GM21360 (cell line): ENCODE measurements at regions not wholly inside any gene's neighbourhood (a gene's known extent, or its start where the extent isn't known, plus 50 kb on each side); places are given as distances from the start of the nearest gene placed in this dataset.
A peak's percentile ranks its signal among the peaks of the same experiment; 100 is the strongest.

Experiments used
- ATAC-seq: cut with Tn5 transposase; IDR thresholded peaks from one replicate; pipeline ENCODE4 v1.9.1; 2021; ENCODE audit warnings: mild to moderate bottlenecking, moderate library complexity; ENCODE audit not compliant: unreplicated experiment

DNA sequence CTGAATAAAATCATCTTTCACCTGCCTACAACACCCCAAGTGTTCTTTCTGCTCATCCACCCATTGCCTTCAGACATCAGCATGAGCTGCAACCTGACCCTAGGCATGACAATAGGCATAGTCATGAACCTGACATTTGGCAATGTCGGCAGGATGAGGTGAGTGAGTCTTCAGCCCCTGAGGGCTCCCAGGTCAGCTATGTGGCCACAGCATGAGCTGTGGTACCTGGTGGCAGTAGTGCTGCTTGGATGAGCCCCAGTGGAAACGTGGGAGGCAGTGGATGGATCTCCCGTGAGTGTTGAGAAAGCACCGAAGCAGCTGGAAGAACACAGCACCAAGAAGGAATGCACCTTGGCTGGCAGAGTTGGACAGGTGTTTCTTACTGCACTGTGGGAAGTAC lies 334.8 kb upstream of the FAR2 start:
- no peak for ATAC-seq

DNA sequence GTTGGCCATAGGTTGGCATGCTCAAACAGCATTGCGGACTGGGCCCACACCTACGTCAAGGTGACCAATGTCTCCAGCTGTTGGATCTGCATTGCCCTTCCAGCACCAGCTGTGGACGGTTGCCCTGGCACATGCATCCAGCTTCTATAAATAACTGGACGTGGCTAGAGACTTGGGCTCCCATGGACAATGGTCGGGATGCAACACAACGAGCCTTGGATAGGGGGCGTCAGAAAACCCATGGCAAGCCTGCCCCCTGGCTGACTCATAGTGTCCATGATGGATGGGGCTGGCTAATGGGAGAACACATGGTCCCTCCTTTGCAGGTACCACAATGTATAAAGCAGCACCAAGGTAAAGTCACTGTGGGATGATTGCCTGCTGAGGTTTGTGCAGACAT lies 331.6 kb upstream of the FAR2 start:
- no peak for ATAC-seq

DNA sequence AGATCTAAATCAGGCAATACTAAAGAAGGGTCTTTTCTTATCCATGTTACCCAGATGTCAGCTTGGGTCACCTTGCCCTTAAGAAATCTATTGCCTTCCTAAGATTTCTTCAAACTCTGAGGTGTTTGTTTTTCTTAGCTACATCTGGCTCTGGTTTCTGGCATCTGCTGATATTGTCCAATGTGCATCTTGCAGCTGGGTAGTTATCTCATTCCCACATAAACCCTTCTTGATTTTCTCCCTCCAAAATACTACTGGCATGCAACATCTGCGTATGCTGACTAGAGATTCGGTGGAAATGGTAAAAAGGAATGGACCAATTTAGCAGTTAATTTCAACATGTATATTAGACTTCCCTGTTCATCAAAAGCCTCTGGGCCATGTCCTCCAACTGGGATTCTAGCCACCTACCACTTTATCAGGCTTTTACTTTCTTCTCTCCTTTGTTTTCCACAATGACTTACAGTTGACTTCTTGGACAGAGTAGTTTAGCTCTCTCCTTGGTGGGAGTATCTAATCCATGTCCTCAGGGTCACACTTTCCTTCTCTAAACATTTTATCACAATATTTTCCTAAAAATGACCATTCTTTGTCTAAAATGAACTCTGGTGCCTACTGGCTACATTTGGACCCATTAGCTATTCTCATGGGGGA lies 324.8 kb upstream of the FAR2 start:
- ATAC-seq, result no peak

DNA sequence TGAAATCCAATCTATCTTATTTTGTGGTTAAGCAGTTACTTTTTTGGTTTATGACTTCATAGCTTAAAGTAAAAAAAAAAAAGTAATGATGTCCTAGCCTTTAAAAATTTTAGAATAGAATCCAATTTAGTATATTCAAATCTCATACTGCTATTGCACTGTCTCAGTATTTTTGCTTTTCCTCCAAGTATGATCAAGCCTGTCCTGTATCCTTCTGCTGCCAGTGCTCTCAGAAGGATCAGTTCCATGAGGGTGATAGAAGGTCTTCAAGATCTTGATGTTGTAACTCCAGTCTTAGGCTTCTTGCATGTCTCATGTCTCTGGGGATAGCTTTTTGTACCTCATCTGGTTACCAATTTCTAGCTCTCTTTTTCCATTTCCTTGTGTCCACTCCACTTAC lies 324.2 kb upstream of the FAR2 start:
- no peak for ATAC-seq

DNA sequence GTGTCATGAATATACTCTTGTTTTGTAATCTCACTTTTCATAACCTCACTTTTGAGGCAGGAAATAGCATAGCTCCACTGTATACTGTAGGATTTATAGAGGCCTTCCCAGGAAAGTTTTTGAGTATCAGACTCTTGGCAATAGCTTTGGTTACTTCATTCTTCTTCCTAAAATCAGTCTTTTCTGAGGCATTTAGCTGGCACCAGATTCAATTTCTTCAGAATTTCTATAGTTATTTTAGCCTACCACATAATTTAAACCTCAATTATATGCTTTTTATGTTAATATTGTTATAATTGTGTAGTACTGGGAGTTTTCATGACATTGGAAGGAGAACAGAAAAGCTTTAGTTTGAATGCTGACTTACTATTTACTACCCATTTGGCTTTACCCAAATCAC lies 322.3 kb upstream of the FAR2 start:
- no peak for ATAC-seq

DNA sequence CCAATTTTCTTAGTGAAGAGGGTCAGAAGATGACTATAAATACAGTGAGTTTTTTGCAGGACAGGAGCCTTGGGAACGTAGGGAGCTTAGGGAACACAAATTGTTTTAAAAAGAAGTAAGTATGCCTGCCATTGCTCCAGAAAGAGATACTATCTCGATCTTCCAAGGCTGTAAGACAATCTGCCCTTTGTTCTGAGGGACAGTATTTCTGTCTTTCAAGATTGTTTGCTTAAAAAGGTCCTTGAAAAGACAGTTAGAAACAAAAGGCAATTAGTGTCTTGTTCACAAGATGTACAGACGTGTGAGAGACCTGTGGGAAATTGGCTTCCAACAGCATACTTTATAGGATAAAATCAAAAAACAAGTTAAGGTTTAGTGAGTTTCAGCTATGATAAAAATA lies 321.2 kb upstream of the FAR2 start:
- no peak for ATAC-seq

DNA sequence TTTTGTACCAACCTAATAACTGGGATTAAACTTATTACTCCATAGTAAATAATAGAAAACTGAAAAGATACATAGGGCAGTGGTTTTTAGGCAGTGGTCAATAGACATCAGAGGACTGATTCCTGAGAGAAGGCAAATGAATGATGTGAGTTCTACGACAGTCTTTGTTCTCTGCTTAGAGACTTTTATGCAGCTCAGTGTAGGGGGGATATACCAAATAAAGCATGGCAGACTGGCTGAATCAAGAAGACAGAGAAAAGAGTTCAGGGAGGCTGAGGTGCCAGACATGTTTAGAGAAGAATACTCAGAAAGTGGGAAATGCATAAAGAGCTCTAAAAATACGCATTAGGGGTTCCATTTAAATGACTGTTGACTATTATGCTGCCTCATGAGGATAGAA lies 320.8 kb upstream of the FAR2 start:
- ATAC-seq, result no peak

DNA sequence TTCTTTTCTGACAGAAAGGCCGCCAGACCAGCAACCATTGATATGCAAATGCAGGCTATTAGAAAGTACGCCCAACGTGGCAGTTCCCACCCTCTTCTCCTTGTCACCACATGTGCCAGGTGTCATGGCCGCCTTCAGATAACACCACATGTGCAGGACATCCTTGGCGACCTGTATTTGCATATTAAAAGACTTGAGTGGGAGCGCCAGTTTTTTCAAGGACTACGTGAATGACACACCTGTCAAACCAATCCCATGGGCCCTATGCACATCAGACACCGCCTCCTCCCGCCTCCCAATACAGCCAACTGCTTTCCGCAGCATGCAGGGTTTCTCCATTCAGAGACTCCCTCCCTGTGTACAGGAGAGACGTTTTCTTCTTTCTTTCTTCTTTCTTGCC lies 318.6 kb upstream of the FAR2 start:
- ATAC-seq, result no peak

DNA sequence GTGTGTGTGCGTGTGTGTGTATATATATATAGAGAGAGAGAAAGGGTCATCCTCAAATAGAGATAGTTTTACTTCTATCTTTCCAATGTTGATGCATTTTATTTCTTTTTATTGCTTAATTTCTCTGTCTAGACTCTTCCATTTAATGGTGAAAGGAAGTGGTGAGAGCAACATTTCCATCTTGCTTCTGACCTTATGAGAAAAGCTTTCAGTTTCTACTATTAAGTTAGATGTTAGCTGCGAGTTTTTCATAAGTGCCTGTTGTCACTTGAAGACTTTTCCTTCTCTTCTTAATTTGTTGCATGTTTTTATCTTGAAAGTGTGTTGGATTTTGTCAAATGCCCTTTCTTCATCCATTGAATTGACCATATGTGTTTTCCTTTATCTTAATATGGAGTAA lies 304.4 kb upstream of the FAR2 start:
- no peak for ATAC-seq

DNA sequence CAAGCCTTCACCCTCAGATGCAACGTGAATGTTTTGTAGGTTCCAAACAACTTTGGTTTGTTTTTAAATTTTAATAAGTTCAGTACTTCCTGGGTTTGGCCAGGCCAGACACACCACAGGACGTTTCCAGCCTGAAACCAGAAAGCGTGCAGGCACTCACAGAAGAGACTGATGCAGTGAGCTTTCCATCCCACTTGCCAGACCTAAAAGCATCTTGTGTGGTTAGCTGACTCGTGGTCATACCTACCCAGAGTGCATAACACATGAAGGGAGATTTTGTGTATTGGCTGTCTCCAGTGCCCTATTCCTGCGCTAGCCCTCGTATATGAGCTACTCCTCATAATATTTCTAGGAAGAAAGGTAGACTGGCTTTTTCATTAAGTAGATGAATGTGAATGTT lies 297.3 kb upstream of the FAR2 start:
- ATAC-seq, result no peak

DNA sequence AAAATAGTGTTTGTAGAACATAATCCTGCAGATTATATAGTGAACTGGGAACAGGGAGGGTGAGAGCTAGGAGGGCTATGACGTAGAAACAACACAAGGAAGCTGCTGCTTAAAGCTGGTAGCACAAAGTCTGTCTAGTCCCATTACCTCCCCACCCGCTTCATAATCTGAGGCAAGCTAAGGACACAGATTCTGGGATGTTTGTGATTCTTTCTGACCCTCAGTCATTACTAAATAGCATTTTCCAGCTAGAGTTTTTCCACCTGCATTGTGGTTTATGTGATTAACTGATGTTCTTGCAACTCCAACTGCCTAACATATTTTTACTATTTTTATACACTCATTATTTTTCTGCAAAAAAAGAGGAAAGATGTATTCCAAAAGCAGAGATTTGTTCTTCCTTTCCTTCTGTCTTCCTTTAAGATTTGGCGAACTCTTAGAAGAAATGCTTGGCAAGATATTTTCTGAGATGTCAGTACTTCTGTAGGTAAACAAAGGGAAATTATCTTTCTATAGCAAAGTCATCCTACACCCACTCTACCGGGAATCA lies 293.2 kb upstream of the FAR2 start:
- no peak for ATAC-seq

DNA sequence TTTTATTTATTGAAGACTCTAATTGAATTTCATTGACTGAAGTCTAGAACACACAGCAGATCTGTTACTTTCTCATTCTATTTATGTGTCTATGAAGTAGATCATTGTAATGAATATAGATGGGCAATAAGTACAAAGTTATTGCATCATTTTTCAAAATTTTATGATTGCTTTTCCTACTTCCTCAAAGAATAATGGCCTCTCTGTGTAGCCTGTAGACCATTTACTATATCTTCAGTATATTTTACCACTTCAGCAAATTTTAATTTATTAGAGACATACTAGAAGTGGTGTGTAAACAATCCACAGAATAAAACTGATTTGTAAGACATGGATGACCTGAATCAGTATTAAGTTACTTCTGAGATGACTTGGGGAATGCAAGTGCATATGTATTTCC lies 291.7 kb upstream of the FAR2 start:
- ATAC-seq, result no peak

DNA sequence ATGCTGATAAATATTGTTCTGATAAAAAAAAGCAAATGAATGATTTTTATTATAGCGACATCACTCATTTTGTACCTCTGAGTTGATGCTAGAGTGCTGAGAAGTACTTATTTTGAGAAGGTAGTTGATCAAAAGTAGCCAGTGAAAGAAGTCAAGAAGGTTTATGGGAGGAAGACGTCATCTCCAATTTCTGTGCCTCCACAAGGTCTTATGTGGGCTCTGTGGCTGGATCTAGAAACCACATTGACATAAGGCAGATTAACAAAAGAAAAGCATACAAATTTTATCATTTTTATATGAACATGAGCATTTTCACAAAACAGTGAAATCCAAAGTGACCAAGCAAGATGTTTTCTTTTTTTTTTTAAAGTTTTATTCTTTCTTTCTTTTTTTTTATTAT lies 289.5 kb upstream of the FAR2 start:
- ATAC-seq, result no peak

DNA sequence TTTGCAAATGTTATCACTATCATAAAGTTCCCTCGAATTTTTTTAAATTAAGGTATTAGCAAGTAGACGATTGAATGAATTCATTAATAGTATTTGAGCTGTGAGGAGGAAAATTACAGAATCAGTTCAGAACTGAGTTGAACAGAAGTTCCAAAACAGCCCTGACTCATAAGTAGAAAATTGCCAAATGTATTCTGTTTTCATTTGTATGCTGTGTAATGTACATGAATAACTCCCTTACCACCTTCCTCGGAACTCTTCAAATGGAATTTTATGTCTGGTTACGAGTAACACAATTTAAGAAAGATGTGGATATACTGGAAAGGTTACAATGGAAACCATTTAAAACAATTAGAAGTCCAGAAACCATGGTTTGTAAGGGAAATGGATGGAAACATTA lies 283.3 kb upstream of the FAR2 start:
- ATAC-seq, result no peak

DNA sequence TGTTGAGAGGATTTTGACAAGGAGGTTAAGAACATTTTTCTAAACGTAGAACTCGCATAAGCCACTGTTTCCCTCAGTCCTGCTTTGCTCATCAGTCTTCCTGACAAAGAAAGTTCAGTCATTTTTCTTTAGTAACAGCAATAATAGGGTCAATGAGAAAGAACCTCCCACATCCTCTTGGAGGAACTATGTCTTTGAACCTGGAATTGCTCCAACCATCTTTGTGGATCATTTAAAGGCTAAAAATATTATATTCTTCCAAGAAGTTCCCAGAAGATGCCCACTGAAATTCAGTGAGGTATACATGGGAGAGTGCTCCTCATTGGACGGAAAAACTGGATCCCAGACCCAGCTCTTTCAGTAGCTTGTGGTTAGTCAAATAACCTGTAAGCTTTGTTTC lies 282.8 kb upstream of the FAR2 start:
- ATAC-seq, result no peak

DNA sequence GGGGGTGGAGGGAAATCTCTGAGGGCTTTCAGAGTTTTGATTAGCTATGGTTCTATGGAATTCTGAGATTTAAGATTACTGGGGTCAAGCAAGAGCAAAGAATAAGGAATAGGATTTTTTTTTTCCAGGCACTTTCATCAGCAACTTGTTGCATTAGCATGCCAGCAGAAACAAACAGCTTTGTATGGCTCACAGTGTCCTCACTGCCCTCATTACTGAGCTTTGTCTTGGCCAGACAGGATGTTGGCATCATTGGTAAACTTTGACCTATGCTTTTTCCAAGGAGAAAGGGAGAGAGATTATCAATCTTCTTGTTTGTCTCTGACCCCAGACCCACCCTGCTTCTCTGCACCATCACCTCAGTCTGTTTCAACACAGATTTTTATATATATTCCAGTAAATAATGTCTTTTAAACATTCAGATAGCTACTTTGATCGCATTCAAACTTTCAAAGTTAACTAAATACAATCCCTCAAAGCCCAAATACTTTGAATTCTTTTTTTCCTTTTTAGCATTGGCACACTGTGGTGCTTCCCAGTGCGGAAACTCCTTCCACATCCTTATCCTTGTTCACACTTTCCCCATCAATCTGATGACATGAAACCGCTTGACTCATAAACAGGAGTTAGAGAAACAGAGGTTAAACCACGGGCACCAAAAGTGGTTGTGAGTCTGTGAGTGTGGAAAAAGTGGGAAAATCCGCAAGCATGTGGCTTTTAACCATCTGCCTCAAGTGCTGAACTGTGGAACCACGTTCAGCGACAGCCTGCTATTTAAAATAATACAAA lies 282.2 kb upstream of the FAR2 start:
- ATAC-seq, result no peak

DNA sequence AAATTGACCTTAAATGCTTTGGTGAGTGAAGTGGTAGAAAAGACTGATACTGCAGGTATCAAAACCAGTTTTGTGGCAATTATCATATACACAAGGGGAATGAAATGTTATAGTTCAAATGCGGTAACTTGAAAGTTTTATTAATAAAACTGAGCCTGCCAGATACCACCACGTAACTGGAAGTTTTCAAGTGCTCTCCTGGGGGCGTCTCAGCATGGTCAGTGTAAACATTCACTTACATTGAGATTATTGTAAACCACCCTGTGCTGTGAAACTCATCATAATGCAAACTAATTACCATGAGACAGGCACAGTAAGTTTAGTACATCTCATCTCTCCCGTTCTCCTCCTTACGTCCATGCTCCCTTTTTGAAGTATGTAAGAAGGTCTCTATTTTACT lies 280.7 kb upstream of the FAR2 start:
- ATAC-seq, result no peak

DNA sequence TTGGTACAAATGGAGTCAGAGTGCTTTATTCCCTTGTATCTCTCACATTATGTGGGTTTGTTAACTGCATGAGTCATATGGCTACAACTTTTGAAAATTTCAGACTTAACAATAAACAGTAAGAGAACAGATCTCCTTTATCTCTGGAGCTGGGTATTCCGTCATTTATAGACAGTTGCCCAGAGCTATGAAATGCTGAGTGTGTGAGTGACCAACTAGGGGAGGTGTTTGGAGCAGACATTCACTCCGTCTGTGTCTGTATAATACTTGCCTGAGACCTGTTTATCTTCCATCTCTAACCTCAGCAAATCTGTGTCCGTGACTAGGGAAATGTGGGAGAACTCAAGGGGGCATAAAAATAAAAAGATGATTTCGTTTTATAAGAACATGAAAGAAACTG lies 279.9 kb upstream of the FAR2 start:
- ATAC-seq, result no peak

DNA sequence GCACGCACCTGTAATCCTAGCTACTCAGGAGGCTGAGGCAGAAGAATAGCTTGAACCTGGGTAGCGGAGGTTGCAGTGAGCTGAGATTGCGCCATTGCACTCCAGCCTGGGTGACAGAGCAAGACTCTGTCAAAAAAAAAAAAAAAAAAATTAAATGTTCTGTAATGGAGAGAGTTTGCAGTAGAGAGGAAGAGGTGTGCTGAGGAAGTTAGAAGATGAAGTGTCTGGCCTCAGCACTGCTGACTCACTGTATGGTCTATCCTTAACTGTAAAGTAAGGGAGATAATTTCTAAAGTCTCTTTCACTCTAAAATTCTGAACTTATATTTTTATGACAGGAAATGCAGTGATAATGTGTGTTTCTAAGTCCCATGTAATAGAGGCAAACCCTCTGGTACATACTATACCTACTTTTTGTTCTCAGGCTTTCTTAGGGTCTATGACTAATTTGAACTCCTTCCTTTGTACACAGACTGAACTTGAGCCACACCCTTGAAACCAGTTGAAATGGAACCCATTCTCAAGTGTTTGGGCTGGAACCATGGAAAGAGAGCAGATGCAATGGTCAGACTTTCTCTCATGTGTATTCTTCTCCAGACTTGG lies 278.1 kb upstream of the FAR2 start:
- no peak for ATAC-seq

DNA sequence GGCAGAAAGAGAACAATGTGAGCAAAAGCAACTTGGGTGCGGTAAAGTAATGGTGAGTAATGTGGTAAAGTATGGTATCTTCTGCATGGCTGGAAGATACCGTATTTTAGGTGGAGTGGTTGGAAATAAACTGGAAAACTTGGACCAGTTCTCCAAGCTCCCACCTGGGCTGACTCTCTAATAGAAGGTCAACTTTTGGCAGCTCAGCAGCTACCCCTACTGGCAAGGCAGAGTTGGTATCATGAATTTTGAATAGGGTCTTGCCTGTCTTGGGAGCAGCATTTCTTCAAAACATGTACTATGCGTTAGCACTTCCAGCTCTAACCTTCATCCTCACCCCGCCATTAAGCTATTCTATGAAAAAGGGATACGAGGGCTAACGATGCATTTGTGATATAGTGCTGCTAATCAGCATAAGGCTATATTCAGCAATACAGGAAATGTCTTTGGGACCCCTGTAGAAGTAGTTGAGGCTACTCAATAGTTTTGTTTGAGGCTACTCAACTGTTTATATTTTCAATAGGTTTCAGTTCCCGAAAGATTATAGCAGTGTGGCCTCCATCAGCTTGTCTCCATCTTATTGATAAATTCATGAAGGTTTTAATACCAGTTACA lies 276.3 kb upstream of the FAR2 start:
- ATAC-seq, result peak; percentile 67

DNA sequence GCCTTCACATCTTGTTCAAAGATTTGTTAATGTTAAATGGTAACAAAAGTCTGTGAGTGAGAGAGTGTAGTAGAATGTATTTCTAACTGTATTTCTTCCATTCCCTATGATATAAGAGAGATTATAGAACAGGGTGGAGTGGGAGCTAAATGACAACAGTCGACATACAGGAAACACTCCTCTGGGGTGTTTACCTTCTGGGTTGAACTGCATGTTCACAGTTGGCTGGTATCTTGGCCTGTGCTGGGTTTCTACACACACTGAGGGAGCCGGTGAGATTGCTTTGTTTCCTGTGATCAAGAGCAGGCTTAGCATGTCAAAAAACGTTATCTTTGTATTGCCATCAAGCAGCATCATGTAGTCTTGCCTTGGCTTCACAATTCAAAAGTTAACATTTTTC lies 274.3 kb upstream of the FAR2 start:
- no peak for ATAC-seq
